Upper lobe of left lung (tissue), 4 donors: ENCODE measurements at regions not wholly inside any gene's neighbourhood (a gene's known extent, or its start where the extent isn't known, plus 50 kb on each side); places are given as distances from the start of the nearest gene placed in this dataset.

Source experiments
- EP300 ChIP-seq, 4 donors: sonication (generic); formaldehyde crosslinking; IDR thresholded peaks; one replicate each; pipeline ENCODE4 v1.5.1; 2017; ENCODE audit warnings: antibody characterized with exemption in 4 of 4, control low read depth in 2 of 4
- POLR2A ChIP-seq, 4 donors: fragments of 450-650 bp; IDR thresholded peaks; one replicate each; pipeline ENCODE4 v1.5.1; 2016 to 2017; ENCODE audit warnings: antibody characterized with exemption in 4 of 4, mild to moderate bottlenecking in 2 of 4
- POLR2AphosphoS5 ChIP-seq, 2 donors: sonication (generic); formaldehyde crosslinking; IDR thresholded peaks; one replicate each; pipeline ENCODE4 v1.5.1; 2017; ENCODE audit warnings: antibody characterized with exemption in 2 of 2
- TF ChIP-seq, protein P1 (sequence below), 6 experiments: fragments of 450-650 bp in 4 of 6; fragments of 200-600 bp in 2 of 6; sonication (generic) in 2 of 6; IDR thresholded peaks; one replicate each; pipeline ENCODE4 v1.5.1; 2016 to 2019; ENCODE audit warnings: antibody characterized with exemption in 6 of 6

- no peak for TF ChIP-seq POLR2AphosphoS5 (IDR thresholded peaks at IDR 0.05)
- TF ChIP-seq, protein P1, sequence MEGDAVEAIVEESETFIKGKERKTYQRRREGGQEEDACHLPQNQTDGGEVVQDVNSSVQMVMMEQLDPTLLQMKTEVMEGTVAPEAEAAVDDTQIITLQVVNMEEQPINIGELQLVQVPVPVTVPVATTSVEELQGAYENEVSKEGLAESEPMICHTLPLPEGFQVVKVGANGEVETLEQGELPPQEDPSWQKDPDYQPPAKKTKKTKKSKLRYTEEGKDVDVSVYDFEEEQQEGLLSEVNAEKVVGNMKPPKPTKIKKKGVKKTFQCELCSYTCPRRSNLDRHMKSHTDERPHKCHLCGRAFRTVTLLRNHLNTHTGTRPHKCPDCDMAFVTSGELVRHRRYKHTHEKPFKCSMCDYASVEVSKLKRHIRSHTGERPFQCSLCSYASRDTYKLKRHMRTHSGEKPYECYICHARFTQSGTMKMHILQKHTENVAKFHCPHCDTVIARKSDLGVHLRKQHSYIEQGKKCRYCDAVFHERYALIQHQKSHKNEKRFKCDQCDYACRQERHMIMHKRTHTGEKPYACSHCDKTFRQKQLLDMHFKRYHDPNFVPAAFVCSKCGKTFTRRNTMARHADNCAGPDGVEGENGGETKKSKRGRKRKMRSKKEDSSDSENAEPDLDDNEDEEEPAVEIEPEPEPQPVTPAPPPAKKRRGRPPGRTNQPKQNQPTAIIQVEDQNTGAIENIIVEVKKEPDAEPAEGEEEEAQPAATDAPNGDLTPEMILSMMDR (IDR thresholded peaks at IDR 0.05), result no peak
- TF ChIP-seq POLR2A (IDR thresholded peaks at IDR 0.05), result no peak
- TF ChIP-seq EP300 (IDR thresholded peaks at IDR 0.05), result no peak
Measured at GRCh38 chr19:33871605-33872004, 74.9 kb downstream of the KCTD15 start.
